ENCODE measurements at regions not wholly inside any gene's neighbourhood (a gene's known extent, or its start where the extent isn't known, plus 50 kb on each side); places are given as distances from the start of the nearest gene placed in this dataset.

- no TSS peak for BruUV-seq (replicated peaks)
- in situ Hi-C loops (cut with HindIII; ENCODE audit: low pct_unique_long_range_greater_than_20kb, low sequenced_read_pairs): no loop called here
- ATAC-seq: no peak
Observed at GRCh38 chr2:9715238-9715637, 84.4 kb upstream of the YWHAQ start.

DNA sequence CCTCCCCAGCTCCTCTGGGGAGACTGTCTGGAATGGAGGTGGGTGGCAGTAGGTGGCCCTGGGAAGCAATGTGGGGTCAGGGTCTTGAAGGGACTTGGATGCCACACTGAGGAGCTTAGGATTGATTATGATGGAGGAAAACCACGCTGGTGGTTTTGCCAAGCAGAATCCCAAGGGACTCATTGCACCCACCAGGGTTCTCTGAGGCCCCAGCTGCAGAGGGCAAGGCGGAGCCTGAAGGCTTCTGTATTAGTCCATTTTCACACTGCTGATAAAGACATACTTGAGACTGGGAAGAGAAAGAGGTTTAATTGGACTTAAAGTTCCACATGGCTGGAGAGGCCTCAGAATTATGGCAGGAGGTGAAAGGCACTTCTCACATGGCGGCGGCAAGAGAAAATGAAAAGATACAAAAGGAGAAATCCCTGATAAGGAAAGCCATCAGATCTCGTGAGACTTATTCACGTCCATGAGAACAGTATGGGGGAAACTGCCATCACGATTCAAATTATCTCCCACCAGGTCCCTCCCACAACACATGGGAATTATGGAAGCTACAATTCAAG is 87.2 kb upstream of the YWHAQ start:
- DNase-seq (ENCODE audit: low read depth, low spot score) (no peak), ATAC-seq (no peak)
- no peaks in the 10 kb centered on the region for H3K9me3 ChIP-seq (ENCODE audit: control insufficient read depth, insufficient read depth, low read depth, low read length)
- in situ Hi-C loops (cut with HindIII; ENCODE audit: low pct_unique_long_range_greater_than_20kb, low sequenced_read_pairs) (no loop called here), intact Hi-C loops (cut with micrococcal nuclease; ENCODE audit: unreplicated experiment) (no loop called here)
- CTCF ChIA-PET: no interaction called here
- POLR2A ChIA-PET: no interaction called here
- no peaks in the 10 kb centered on the region for H3K27me3 ChIP-seq (ENCODE audit: control insufficient read depth, insufficient read depth, low read length)
- BruUV-seq (replicated peaks): no TSS peak
- H3K4me3 ChIP-seq (ENCODE audit: low read depth in 2 of 2, low read length in 2 of 2): no peak overlapping the region
- no peaks in the 10 kb centered on the region for H3K4me1 ChIP-seq (ENCODE audit: control insufficient read depth, insufficient read depth, low read length)
- no peaks in the 10 kb centered on the region for H3K36me3 ChIP-seq (ENCODE audit: control insufficient read depth, insufficient read depth, low read length)
- no peak for TF ChIP-seq SIN3A (IDR thresholded peaks at IDR 0.05; ENCODE audit: borderline replicate concordance, insufficient read depth, low read depth, low read length)
- TF ChIP-seq TCF7L2 (IDR thresholded peaks at IDR 0.05; ENCODE audit: low read depth, low read length): no peak
- TF ChIP-seq POLR2AphosphoS5 (IDR thresholded peaks at IDR 0.05; ENCODE audit: low read depth, low read length): no peak
- TF ChIP-seq, protein P1, sequence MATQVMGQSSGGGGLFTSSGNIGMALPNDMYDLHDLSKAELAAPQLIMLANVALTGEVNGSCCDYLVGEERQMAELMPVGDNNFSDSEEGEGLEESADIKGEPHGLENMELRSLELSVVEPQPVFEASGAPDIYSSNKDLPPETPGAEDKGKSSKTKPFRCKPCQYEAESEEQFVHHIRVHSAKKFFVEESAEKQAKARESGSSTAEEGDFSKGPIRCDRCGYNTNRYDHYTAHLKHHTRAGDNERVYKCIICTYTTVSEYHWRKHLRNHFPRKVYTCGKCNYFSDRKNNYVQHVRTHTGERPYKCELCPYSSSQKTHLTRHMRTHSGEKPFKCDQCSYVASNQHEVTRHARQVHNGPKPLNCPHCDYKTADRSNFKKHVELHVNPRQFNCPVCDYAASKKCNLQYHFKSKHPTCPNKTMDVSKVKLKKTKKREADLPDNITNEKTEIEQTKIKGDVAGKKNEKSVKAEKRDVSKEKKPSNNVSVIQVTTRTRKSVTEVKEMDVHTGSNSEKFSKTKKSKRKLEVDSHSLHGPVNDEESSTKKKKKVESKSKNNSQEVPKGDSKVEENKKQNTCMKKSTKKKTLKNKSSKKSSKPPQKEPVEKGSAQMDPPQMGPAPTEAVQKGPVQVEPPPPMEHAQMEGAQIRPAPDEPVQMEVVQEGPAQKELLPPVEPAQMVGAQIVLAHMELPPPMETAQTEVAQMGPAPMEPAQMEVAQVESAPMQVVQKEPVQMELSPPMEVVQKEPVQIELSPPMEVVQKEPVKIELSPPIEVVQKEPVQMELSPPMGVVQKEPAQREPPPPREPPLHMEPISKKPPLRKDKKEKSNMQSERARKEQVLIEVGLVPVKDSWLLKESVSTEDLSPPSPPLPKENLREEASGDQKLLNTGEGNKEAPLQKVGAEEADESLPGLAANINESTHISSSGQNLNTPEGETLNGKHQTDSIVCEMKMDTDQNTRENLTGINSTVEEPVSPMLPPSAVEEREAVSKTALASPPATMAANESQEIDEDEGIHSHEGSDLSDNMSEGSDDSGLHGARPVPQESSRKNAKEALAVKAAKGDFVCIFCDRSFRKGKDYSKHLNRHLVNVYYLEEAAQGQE (IDR thresholded peaks at IDR 0.05; ENCODE audit: insufficient read depth in 1 of 2, low read depth in 2 of 2, low read length in 1 of 2): no peak
- no peak for TF ChIP-seq CTCF (IDR thresholded peaks at IDR 0.05)
- H3K27ac ChIP-seq (ENCODE audit: low read length): no peak overlapping the region

More at GRCh38 chr2:9715238-9715637, 84.4 kb upstream of the YWHAQ start:
- Histone ChIP-seq H3K27me3 (ENCODE audit: control insufficient read depth, insufficient read depth, low read length) (no peaks in the 10 kb centered on the region), H3K9me3 (ENCODE audit: control insufficient read depth, insufficient read depth, low read depth, low read length) (no peaks in the 10 kb centered on the region), H3K27ac (ENCODE audit: low read length) (no peak overlapping the region), H3K4me3 (ENCODE audit: low read depth in 2 of 2, low read length in 2 of 2) (no peak overlapping the region), H3K4me1 (ENCODE audit: control insufficient read depth, insufficient read depth, low read length) (no peaks in the 10 kb centered on the region), H3K36me3 (ENCODE audit: control insufficient read depth, insufficient read depth, low read length) (no peaks in the 10 kb centered on the region)
- no peak for DNase-seq (ENCODE audit: low read depth, low spot score)
- ChIA-PET CTCF (no interaction called here), POLR2A (interaction anchor here (0.6 kb wide), 1 partner anchor 85 kb away, joined by 3 read pairs; no protein-coding TSS in a partner anchor)
- intact Hi-C loops (cut with micrococcal nuclease; ENCODE audit: unreplicated experiment): no loop called here
- no peak for TF ChIP-seq CTCF (IDR thresholded peaks at IDR 0.05)
- no peak for TF ChIP-seq POLR2AphosphoS5 (IDR thresholded peaks at IDR 0.05; ENCODE audit: low read depth, low read length)
- TF ChIP-seq SIN3A (IDR thresholded peaks at IDR 0.05; ENCODE audit: borderline replicate concordance, insufficient read depth, low read depth, low read length): no peak
- no peak for TF ChIP-seq TCF7L2 (IDR thresholded peaks at IDR 0.05; ENCODE audit: low read depth, low read length)
- TF ChIP-seq, protein P1 (IDR thresholded peaks at IDR 0.05; ENCODE audit: insufficient read depth in 1 of 2, low read depth in 2 of 2, low read length in 1 of 2): no peak

Measured in Panc1 (cell line).